Left lung (tissue), 4 donors: ENCODE measurements at regions not wholly inside any gene's neighbourhood (a gene's known extent, or its start where the extent isn't known, plus 50 kb on each side); places are given as distances from the start of the nearest gene placed in this dataset.

Source experiments
- ATAC-seq: fragments of 200-7000 bp; cut with Tn5 transposase; one replicate; pipeline ENCODE4 v1.9.1; 2020; ENCODE audit warnings: moderate library complexity
- DNase-seq, 4 donors: peaks; one replicate each; pipeline ENCODE4 v3.0.0-alpha.2; 2013 to 2020
- H3K27ac ChIP-seq, 2 donors: fragments of 200-600 bp; sonication (generic) in 1 of 2; one replicate each; pipeline versions ENCODE4 v1.5.0 to v1.8.0; 2020 to 2021
- H3K27me3 ChIP-seq, 2 donors: fragments of 200-600 bp; sonication (generic) in 1 of 2; one replicate each; pipeline versions ENCODE4 v1.5.0 to v1.8.0; 2020 to 2021
- H3K36me3 ChIP-seq, 2 donors: fragments of 200-600 bp; sonication (generic) in 1 of 2; one replicate each; pipeline versions ENCODE4 v1.5.0 to v1.8.0; 2020 to 2021
- H3K4me1 ChIP-seq, 2 donors: fragments of 200-600 bp; one replicate each; pipeline ENCODE4 v1.8.0; 2021
- H3K4me3 ChIP-seq, 2 donors: fragments of 200-600 bp; sonication (generic) in 1 of 2; one replicate each; pipeline versions ENCODE4 v1.5.0 to v1.8.0; 2020 to 2021; ENCODE audit warnings: mild to moderate bottlenecking in 1 of 2
- H3K9me3 ChIP-seq, 2 donors: fragments of 200-600 bp; sonication (generic) in 1 of 2; one replicate each; pipeline versions ENCODE4 v1.5.0 to v1.8.0; 2020 to 2021
- intact Hi-C, 2 donors: fragments of 100-400 bp; cut with DNase I; formaldehyde crosslinking; loops; one replicate each; pipeline versions ENCODE4 v1.11.2 to v1.14.2; 2022
- TF ChIP-seq, protein P1 (sequence below), 2 donors: fragments of 200-600 bp; sonication (generic) in 1 of 2; IDR thresholded peaks; one replicate each; pipeline versions ENCODE4 v1.5.0 to v1.8.0; 2021; ENCODE audit warnings: antibody characterized with exemption in 2 of 2
- donor health status: DM: no; HTN: yes; CAD: no.
- donor health status: DM: no; HTN: no; CAD: no.

- Histone ChIP-seq H3K27ac (no peak overlapping the region), H3K4me3 (no peak overlapping the region), H3K9me3 (peaks cover 0 to 4% of the 10 kb centered on the region in 2 donors), H3K27me3 (no peaks in the 10 kb centered on the region), H3K4me1 (no peaks in the 10 kb centered on the region), H3K36me3 (no peaks in the 10 kb centered on the region)
- intact Hi-C loops, result no loop called here
- TF ChIP-seq, protein P1, sequence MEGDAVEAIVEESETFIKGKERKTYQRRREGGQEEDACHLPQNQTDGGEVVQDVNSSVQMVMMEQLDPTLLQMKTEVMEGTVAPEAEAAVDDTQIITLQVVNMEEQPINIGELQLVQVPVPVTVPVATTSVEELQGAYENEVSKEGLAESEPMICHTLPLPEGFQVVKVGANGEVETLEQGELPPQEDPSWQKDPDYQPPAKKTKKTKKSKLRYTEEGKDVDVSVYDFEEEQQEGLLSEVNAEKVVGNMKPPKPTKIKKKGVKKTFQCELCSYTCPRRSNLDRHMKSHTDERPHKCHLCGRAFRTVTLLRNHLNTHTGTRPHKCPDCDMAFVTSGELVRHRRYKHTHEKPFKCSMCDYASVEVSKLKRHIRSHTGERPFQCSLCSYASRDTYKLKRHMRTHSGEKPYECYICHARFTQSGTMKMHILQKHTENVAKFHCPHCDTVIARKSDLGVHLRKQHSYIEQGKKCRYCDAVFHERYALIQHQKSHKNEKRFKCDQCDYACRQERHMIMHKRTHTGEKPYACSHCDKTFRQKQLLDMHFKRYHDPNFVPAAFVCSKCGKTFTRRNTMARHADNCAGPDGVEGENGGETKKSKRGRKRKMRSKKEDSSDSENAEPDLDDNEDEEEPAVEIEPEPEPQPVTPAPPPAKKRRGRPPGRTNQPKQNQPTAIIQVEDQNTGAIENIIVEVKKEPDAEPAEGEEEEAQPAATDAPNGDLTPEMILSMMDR (IDR thresholded peaks at IDR 0.05), result no peak
- ATAC-seq (no peak), DNase-seq (no peak)
Observed at GRCh38 chr13:104382951-104383350, 1316.7 kb upstream of the SLC10A2 start.

- no peak for ATAC-seq
- intact Hi-C loops, result no loop called here
- H3K4me3 ChIP-seq, result no peak overlapping the region
- DNase-seq, result no peak
- TF ChIP-seq, protein P1 (IDR thresholded peaks at IDR 0.05), result no peak
- no peaks in the 10 kb centered on the region for H3K4me1 ChIP-seq
- no peak overlapping the region for H3K27ac ChIP-seq
- no peaks in the 10 kb centered on the region for H3K27me3 ChIP-seq
- no peaks in the 10 kb centered on the region for H3K9me3 ChIP-seq
- no peaks in the 10 kb centered on the region for H3K36me3 ChIP-seq
Observed at GRCh38 chr13:104376588-104376987, 1310.4 kb upstream of the SLC10A2 start.

- H3K4me3 ChIP-seq, result no peak overlapping the region
- no peaks in the 10 kb centered on the region for H3K4me1 ChIP-seq
- no peaks in the 10 kb centered on the region for H3K27me3 ChIP-seq
- no peak overlapping the region for H3K27ac ChIP-seq
- TF ChIP-seq, protein P1 (IDR thresholded peaks at IDR 0.05), result no peak
- no peaks in the 10 kb centered on the region for H3K36me3 ChIP-seq
- H3K9me3 ChIP-seq, result no peaks in the 10 kb centered on the region
- no peak for ATAC-seq
- intact Hi-C loops, result no loop called here
- DNase-seq, result no peak
Observed at GRCh38 chr13:104375614-104376013, 1309.4 kb upstream of the SLC10A2 start.

- H3K4me3 ChIP-seq, result no peak overlapping the region
- H3K27ac ChIP-seq, result no peak overlapping the region
- peaks cover 0 to 2% of the 10 kb centered on the region in 2 donors for H3K9me3 ChIP-seq
- TF ChIP-seq, protein P1 (IDR thresholded peaks at IDR 0.05), result no peak
- intact Hi-C loops, result no loop called here
- no peaks in the 10 kb centered on the region for H3K36me3 ChIP-seq
- H3K4me1 ChIP-seq, result no peaks in the 10 kb centered on the region
- no peaks in the 10 kb centered on the region for H3K27me3 ChIP-seq
- no peak for ATAC-seq
- no peak for DNase-seq
Observed at GRCh38 chr13:104372095-104372655, 1306.0 kb upstream of the SLC10A2 start.

DNA sequence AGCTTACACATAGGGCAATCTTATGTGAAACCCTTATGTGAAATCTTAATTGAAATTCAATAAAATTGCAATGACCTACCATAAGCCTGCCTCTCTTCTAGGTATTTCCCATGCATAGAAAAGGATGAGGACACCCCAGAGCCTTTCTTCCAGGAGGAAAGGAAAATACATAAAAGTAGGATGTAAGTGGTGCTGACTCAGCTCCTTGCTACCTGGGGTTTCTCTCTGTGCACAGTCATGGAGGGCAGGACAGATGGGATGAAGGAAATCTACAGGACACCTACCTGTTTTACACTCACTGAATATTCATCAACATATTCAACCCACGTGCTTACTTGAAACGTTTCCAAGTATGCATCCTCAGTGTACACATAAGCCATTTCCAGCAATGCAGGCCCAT lies 1299.2 kb upstream of the SLC10A2 start:
- no peak overlapping the region for H3K27ac ChIP-seq
- TF ChIP-seq, protein P1 (IDR thresholded peaks at IDR 0.05), result no peak
- no peak overlapping the region for H3K4me3 ChIP-seq
- DNase-seq, result no peak
- no peak for ATAC-seq
- H3K36me3 ChIP-seq, result no peaks in the 10 kb centered on the region
- no peaks in the 10 kb centered on the region for H3K4me1 ChIP-seq
- intact Hi-C loops, result no loop called here
- H3K9me3 ChIP-seq, result peaks cover 0 to 8% of the 10 kb centered on the region in 2 donors
- H3K27me3 ChIP-seq, result no peaks in the 10 kb centered on the region
